ENCODE measurements at regions not wholly inside any gene's neighbourhood (a gene's known extent, or its start where the extent isn't known, plus 50 kb on each side); places are given as distances from the start of the nearest gene placed in this dataset.

GRCh38 chr6:163646866-163647265 lies 232.3 kb downstream of the QKI start:
- no peaks in the 10 kb centered on the region for H3K36me3 ChIP-seq
- DNase-seq: no peak
- no peaks in the 10 kb centered on the region for H3K27me3 ChIP-seq
- H3K4me3 ChIP-seq (ENCODE audit: low read depth, low read length): no peak overlapping the region
- TF ChIP-seq CTCF (IDR thresholded peaks at IDR 0.05; ENCODE audit: low read depth, low read length): no peak
- H3K9me3 ChIP-seq: no peaks in the 10 kb centered on the region
- no peaks in the 10 kb centered on the region for H3K4me1 ChIP-seq

GRCh38 chr6:163646133-163646532 lies 231.6 kb downstream of the QKI start:
- no peaks in the 10 kb centered on the region for H3K36me3 ChIP-seq
- no peaks in the 10 kb centered on the region for H3K4me1 ChIP-seq
- no peaks in the 10 kb centered on the region for H3K27me3 ChIP-seq
- no peaks in the 10 kb centered on the region for H3K9me3 ChIP-seq
- no peak for TF ChIP-seq CTCF (IDR thresholded peaks at IDR 0.05; ENCODE audit: low read depth, low read length)
- H3K4me3 ChIP-seq (ENCODE audit: low read depth, low read length): no peak overlapping the region
- DNase-seq: no peak

GRCh38 chr6:163645560-163645959 lies 231.0 kb downstream of the QKI start:
- Histone ChIP-seq H3K4me3 (ENCODE audit: low read depth, low read length) (no peak overlapping the region), H3K9me3 (no peaks in the 10 kb centered on the region), H3K27me3 (no peaks in the 10 kb centered on the region), H3K36me3 (no peaks in the 10 kb centered on the region), H3K4me1 (no peaks in the 10 kb centered on the region)
- TF ChIP-seq CTCF (IDR thresholded peaks at IDR 0.05; ENCODE audit: low read depth, low read length): no peak
- no peak for DNase-seq

GRCh38 chr6:163643866-163644265 lies 229.3 kb downstream of the QKI start:
- Histone ChIP-seq H3K4me1 (no peaks in the 10 kb centered on the region), H3K4me3 (ENCODE audit: low read depth, low read length) (no peak overlapping the region), H3K27me3 (no peaks in the 10 kb centered on the region), H3K36me3 (no peaks in the 10 kb centered on the region), H3K9me3 (no peaks in the 10 kb centered on the region)
- DNase-seq: no peak
- no peak for TF ChIP-seq CTCF (IDR thresholded peaks at IDR 0.05; ENCODE audit: low read depth, low read length)

- Histone ChIP-seq H3K4me1 (no peaks in the 10 kb centered on the region), H3K36me3 (no peaks in the 10 kb centered on the region), H3K4me3 (ENCODE audit: low read depth, low read length) (no peak overlapping the region), H3K9me3 (no peaks in the 10 kb centered on the region), H3K27me3 (no peaks in the 10 kb centered on the region)
- DNase-seq: no peak
- TF ChIP-seq CTCF (IDR thresholded peaks at IDR 0.05; ENCODE audit: low read depth, low read length): no peak
Measured at GRCh38 chr6:163641706-163642105, 227.2 kb downstream of the QKI start.

GRCh38 chr6:163640641-163641040 lies 226.1 kb downstream of the QKI start:
- no peaks in the 10 kb centered on the region for H3K4me1 ChIP-seq
- no peak overlapping the region for H3K4me3 ChIP-seq (ENCODE audit: low read depth, low read length)
- DNase-seq: no peak
- H3K9me3 ChIP-seq: no peaks in the 10 kb centered on the region
- H3K27me3 ChIP-seq: no peaks in the 10 kb centered on the region
- no peak for TF ChIP-seq CTCF (IDR thresholded peaks at IDR 0.05; ENCODE audit: low read depth, low read length)
- H3K36me3 ChIP-seq: no peaks in the 10 kb centered on the region
